GM23338 (cell line): ENCODE measurements at regions not wholly inside any gene's neighbourhood (a gene's known extent, or its start where the extent isn't known, plus 50 kb on each side); places are given as distances from the start of the nearest gene placed in this dataset.

Source experiments
- EZH2 ChIP-seq: fragments of 200-600 bp; sonication (generic); IDR thresholded peaks from one replicate; pipeline ENCODE4 v1.8.0; 2017; ENCODE audit warnings: antibody characterized with exemption, mild to moderate bottlenecking, low read depth; ENCODE audit not compliant: unreplicated experiment
- POLR2AphosphoS5 ChIP-seq: IDR thresholded peaks from 2 replicates; pipeline ENCODE4 v1.6.1; 2016; ENCODE audit warnings: antibody characterized with exemption, low read depth
- TF ChIP-seq, protein P1 (sequence below), 2 experiments: fragments of 200-600 bp in 1 of 2; sonication (generic) in 1 of 2; conservative IDR thresholded peaks; 2 replicates each; pipeline versions ENCODE4 v1.5.1 to v1.6.1; 2016 to 2017; ENCODE audit warnings: antibody characterized with exemption in 2 of 2, low read depth in 2 of 2, mild to moderate bottlenecking in 2 of 2, moderate library complexity in 1 of 2

DNA sequence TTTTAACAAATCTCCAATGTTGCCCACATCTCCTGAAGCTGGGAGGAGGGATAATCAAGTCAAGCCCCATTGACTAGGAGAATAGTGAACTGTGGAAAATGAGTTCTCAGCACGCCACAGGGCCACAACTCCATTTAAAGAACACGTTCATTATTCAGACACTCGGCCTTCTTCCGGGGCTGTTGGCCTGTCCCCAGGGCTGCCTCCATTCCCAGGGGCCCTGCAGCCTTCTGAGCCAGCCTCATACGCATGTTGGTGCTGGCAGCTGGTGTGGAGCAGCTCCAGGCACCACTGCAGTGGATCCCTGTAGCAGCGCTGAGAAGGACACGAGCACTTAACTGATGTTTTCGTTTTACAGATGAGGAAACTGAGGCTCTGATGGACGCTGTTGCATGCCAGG is 87.5 kb upstream of the RCN1 start:
- TF ChIP-seq, protein P1, sequence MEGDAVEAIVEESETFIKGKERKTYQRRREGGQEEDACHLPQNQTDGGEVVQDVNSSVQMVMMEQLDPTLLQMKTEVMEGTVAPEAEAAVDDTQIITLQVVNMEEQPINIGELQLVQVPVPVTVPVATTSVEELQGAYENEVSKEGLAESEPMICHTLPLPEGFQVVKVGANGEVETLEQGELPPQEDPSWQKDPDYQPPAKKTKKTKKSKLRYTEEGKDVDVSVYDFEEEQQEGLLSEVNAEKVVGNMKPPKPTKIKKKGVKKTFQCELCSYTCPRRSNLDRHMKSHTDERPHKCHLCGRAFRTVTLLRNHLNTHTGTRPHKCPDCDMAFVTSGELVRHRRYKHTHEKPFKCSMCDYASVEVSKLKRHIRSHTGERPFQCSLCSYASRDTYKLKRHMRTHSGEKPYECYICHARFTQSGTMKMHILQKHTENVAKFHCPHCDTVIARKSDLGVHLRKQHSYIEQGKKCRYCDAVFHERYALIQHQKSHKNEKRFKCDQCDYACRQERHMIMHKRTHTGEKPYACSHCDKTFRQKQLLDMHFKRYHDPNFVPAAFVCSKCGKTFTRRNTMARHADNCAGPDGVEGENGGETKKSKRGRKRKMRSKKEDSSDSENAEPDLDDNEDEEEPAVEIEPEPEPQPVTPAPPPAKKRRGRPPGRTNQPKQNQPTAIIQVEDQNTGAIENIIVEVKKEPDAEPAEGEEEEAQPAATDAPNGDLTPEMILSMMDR (conservative IDR thresholded peaks at IDR 0.05; ENCODE audit: low read depth in 2 of 2): no peak
- no peak for TF ChIP-seq POLR2AphosphoS5
- no peak for TF ChIP-seq EZH2
